HepG2 (cell line): ENCODE measurements at regions not wholly inside any gene's neighbourhood (a gene's known extent, or its start where the extent isn't known, plus 50 kb on each side); places are given as distances from the start of the nearest gene placed in this dataset.
A peak's percentile ranks its signal among the peaks of the same experiment; 100 is the strongest.

Experiments
- EEA1 ChIP-seq: sonication (generic); formaldehyde crosslinking; IDR thresholded peaks from 2 replicates; pipeline ENCODE4 v1.5.1; 2020; ENCODE audit warnings: mild to moderate bottlenecking, missing genetic modification reagents, borderline replicate concordance
- HES4 ChIP-seq: sonication (generic); formaldehyde crosslinking; IDR thresholded peaks from 2 replicates; pipeline ENCODE4 v1.9.0; 2021; ENCODE audit warnings: mild to moderate bottlenecking, missing genetic modification reagents, borderline replicate concordance
- ISX ChIP-seq: sonication (generic); formaldehyde crosslinking; conservative IDR thresholded peaks from 2 replicates; pipeline ENCODE4 v1.5.0; 2020; ENCODE audit warnings: missing genetic modification reagents
- NONO ChIP-seq, 2 experiments: fragments of 450-650 bp in 1 of 2; sonication (generic) in 1 of 2; formaldehyde crosslinking in 1 of 2; IDR thresholded peaks in 1 of 2; conservative IDR thresholded peaks in 1 of 2; 2 replicates each; pipeline versions ENCODE4 v1.6.1 to v1.8.0; 2017 to 2022; ENCODE audit warnings: mild to moderate bottlenecking in 1 of 2, missing genetic modification reagents in 1 of 2, moderate library complexity in 1 of 2
- PITX1 ChIP-seq: sonication (generic); formaldehyde crosslinking; IDR thresholded peaks from 2 replicates; pipeline ENCODE4 v1.5.1; 2020; ENCODE audit warnings: mild to moderate bottlenecking, missing genetic modification reagents
- ZC3H13 ChIP-seq: sonication (generic); formaldehyde crosslinking; IDR thresholded peaks from 2 replicates; pipeline ENCODE4 v1.8.1; 2023; ENCODE audit warnings: mild to moderate bottlenecking, missing genetic modification reagents, moderate library complexity
- ZNF484 ChIP-seq: sonication (generic); formaldehyde crosslinking; IDR thresholded peaks from 2 replicates; pipeline ENCODE4 v1.5.1; 2020; ENCODE audit warnings: mild to moderate bottlenecking, low read depth, missing genetic modification reagents, borderline replicate concordance
- ZNF563 ChIP-seq: sonication (generic); formaldehyde crosslinking; IDR thresholded peaks from 2 replicates; pipeline ENCODE4 v1.8.0; 2022; ENCODE audit warnings: mild to moderate bottlenecking, moderate library complexity, missing genetic modification reagents
- ZNF639 ChIP-seq: conservative IDR thresholded peaks from 2 replicates; pipeline ENCODE4 v1.6.1; 2018; ENCODE audit warnings: missing genetic modification reagents
- ZNF710 ChIP-seq: sonication (generic); formaldehyde crosslinking; IDR thresholded peaks from 2 replicates; pipeline ENCODE4 v1.5.0; 2020; ENCODE audit warnings: mild to moderate bottlenecking, missing genetic modification reagents, borderline replicate concordance
- ZSCAN12 ChIP-seq: sonication (generic); formaldehyde crosslinking; IDR thresholded peaks from 2 replicates; pipeline ENCODE4 v1.9.0; 2021; ENCODE audit warnings: mild to moderate bottlenecking, missing genetic modification reagents

GRCh38 chr2:20115902-20116301, 64.5 kb upstream of the LAPTM4A start (continued):
- TF ChIP-seq NONO (IDR thresholded peaks at IDR 0.05) (no peak), NONO (CRISPR knock-in tag; conservative IDR thresholded peaks at IDR 0.05) (no peak), ZNF563 (CRISPR knock-in tag) (0 out of 2 replicates have a peak, but pooled peaks have one; percentile 36), ZNF484 (no peak), ZC3H13 (CRISPR knock-in tag) (no peak), ZSCAN12 (CRISPR knock-in tag) (no peak), ZNF639 (CRISPR knock-in tag) (no peak), ZNF710 (CRISPR knock-in tag) (no peak), HES4 (CRISPR knock-in tag) (no peak), PITX1 (CRISPR knock-in tag) (0 out of 2 replicates have a peak, but pooled peaks have one; percentile 30), ISX (no peak), EEA1 (CRISPR knock-in tag) (no peak)
